Bronchial epithelial cell (primary cell): ENCODE measurements at regions not wholly inside any gene's neighbourhood (a gene's known extent, or its start where the extent isn't known, plus 50 kb on each side); places are given as distances from the start of the nearest gene placed in this dataset.
"Not testable (repeated sequence)": the region's sequence is repeated elsewhere in the genome, so short reads cannot be mapped to it uniquely, and the experiment has no call there.

Experiments used
- DNase-seq: peaks from one replicate; pipeline ENCODE4 v3.0.0-alpha.2; 2010; ENCODE audit warnings: low read depth
- FAIRE-seq: peaks from 2 replicates; lab custom pipeline; 2011; peaks lifted over from hg19 to GRCh38; lab: Jason Lieb, UNC
- H3K27me3 ChIP-seq: 2 replicates; pipeline ENCODE4 v1.5.1; 2011; ENCODE audit warnings: low read length; ENCODE audit not compliant: control insufficient read depth, insufficient read depth
- H3K36me3 ChIP-seq: 2 replicates; pipeline ENCODE4 v1.5.1; 2011; ENCODE audit warnings: low read length; ENCODE audit not compliant: control insufficient read depth, insufficient read depth
- H3K4me3 ChIP-seq: 2 replicates; pipeline ENCODE4 v1.5.1; 2011; ENCODE audit warnings: mild to moderate bottlenecking, low read depth, low read length, control low read depth
- CTCF ChIP-seq: IDR thresholded peaks from 2 replicates; pipeline ENCODE4 v1.5.1; 2011; ENCODE audit warnings: mild to moderate bottlenecking, moderate library complexity, low read length, control low read depth, inconsistent platforms; ENCODE audit not compliant: insufficient read depth, severe bottlenecking

GRCh38 chrX:137930533-137930932, 364.6 kb downstream of the ZIC3 start:
- H3K36me3 ChIP-seq = no peaks in the 10 kb centered on the region
- no peak overlapping the region for H3K4me3 ChIP-seq
- no peak for FAIRE-seq
- no peak for TF ChIP-seq CTCF
- no peak for DNase-seq
- no peaks in the 10 kb centered on the region for H3K27me3 ChIP-seq

- not testable (repeated sequence) for H3K27me3 ChIP-seq, H3K36me3 ChIP-seq, H3K4me3 ChIP-seq, FAIRE-seq, DNase-seq
Measured at GRCh38 chrX:137934214-137934613, 368.3 kb downstream of the ZIC3 start.

- H3K4me3 ChIP-seq, DNase-seq, H3K27me3 ChIP-seq, FAIRE-seq, H3K36me3 ChIP-seq: not testable (repeated sequence)
Measured at GRCh38 chrX:137934887-137935286, 369.0 kb downstream of the ZIC3 start.

GRCh38 chrX:137945470-137945869, 379.5 kb downstream of the ZIC3 start:
- FAIRE-seq (no peak), DNase-seq (no peak)
- H3K36me3 ChIP-seq = no peaks in the 10 kb centered on the region
- no peak for TF ChIP-seq CTCF
- no peaks in the 10 kb centered on the region for H3K27me3 ChIP-seq
- H3K4me3 ChIP-seq = no peak overlapping the region

GRCh38 chrX:137969191-137969590, 403.3 kb downstream of the ZIC3 start:
- no peak for FAIRE-seq
- H3K27me3 ChIP-seq = no peaks in the 10 kb centered on the region
- H3K4me3 ChIP-seq = no peak overlapping the region
- no peak for DNase-seq
- no peak for TF ChIP-seq CTCF
- no peaks in the 10 kb centered on the region for H3K36me3 ChIP-seq

GRCh38 chrX:137982472-137983172, 416.7 kb downstream of the ZIC3 start:
- TF ChIP-seq CTCF = no peak
- Histone ChIP-seq H3K4me3 (no peak overlapping the region), H3K36me3 (no peaks in the 10 kb centered on the region), H3K27me3 (no peaks in the 10 kb centered on the region)
- DNase-seq (no peak), FAIRE-seq (no peak)

- FAIRE-seq (no peak), DNase-seq (no peak)
- H3K36me3 ChIP-seq = no peaks in the 10 kb centered on the region
- no peaks in the 10 kb centered on the region for H3K27me3 ChIP-seq
- TF ChIP-seq CTCF = no peak
- H3K4me3 ChIP-seq = no peak overlapping the region
Measured at GRCh38 chrX:137988470-137988869, 422.5 kb downstream of the ZIC3 start.
